Mesenchymal stem cell (in vitro differentiated cells and primary cell): ENCODE measurements at regions not wholly inside any gene's neighbourhood (a gene's known extent, or its start where the extent isn't known, plus 50 kb on each side); places are given as distances from the start of the nearest gene placed in this dataset.

ENCODE experiments used
- DNase-seq: peaks from one replicate; pipeline ENCODE4 v3.0.0-alpha.2; 2013
- H2AFZ ChIP-seq: one replicate; pipeline ENCODE4 v1.6.1; 2013; ENCODE audit warnings: low read depth, mild to moderate bottlenecking, control low read depth, inconsistent platforms, low read length, moderate library complexity
- H2AK5ac ChIP-seq: 2 replicates; pipeline ENCODE4 v1.6.1; 2013; ENCODE audit warnings: low read length, moderate library complexity, mild to moderate bottlenecking, inconsistent platforms; ENCODE audit not compliant: severe bottlenecking
- H2BK120ac ChIP-seq: one replicate; pipeline ENCODE4 v1.6.1; 2013; ENCODE audit warnings: low read depth, mild to moderate bottlenecking, inconsistent platforms, low read length, moderate library complexity
- H2BK12ac ChIP-seq, 2 experiments: one replicate each; pipeline ENCODE4 v1.6.1; 2013; ENCODE audit warnings: inconsistent platforms in 2 of 2, low read length in 2 of 2, mild to moderate bottlenecking in 2 of 2, moderate library complexity in 2 of 2, control low read depth in 1 of 2
- H2BK15ac ChIP-seq: one replicate; pipeline ENCODE4 v1.6.1; 2013; ENCODE audit warnings: mild to moderate bottlenecking, low read depth, inconsistent platforms; ENCODE audit not compliant: poor library complexity, severe bottlenecking
- H2BK5ac ChIP-seq: 2 replicates; pipeline ENCODE4 v1.6.1; 2013; ENCODE audit warnings: low read depth, mild to moderate bottlenecking, low read length, control low read depth, inconsistent platforms; ENCODE audit not compliant: poor library complexity, severe bottlenecking
- H3K14ac ChIP-seq, 2 experiments: one replicate each; pipeline ENCODE4 v1.6.1; 2013; ENCODE audit warnings: inconsistent platforms in 2 of 2, low read length in 2 of 2, control low read depth in 1 of 2, mild to moderate bottlenecking in 1 of 2, moderate library complexity in 1 of 2
- H3K18ac ChIP-seq, 2 experiments: one replicate each; pipeline ENCODE4 v1.6.1; 2013; ENCODE audit warnings: inconsistent platforms in 2 of 2, low read length in 2 of 2, control low read depth in 1 of 2, low read depth in 1 of 2, mild to moderate bottlenecking in 1 of 2
- H3K23ac ChIP-seq, 2 experiments: one replicate each; pipeline ENCODE4 v1.6.1; 2013; ENCODE audit warnings: inconsistent platforms in 2 of 2, low read length in 2 of 2, mild to moderate bottlenecking in 2 of 2, moderate library complexity in 2 of 2, control low read depth in 1 of 2
- H3K27ac ChIP-seq: 2 replicates; pipeline ENCODE4 v1.5.1; 2013; ENCODE audit warnings: mild to moderate bottlenecking, moderate library complexity, low read length, control low read depth, inconsistent platforms; ENCODE audit not compliant: poor library complexity, severe bottlenecking
- H3K27me3 ChIP-seq, 2 experiments: 2 replicates each; pipeline versions ENCODE4 v1.6.1 to v1.7.0; 2013; ENCODE audit warnings: low read length in 2 of 2, mild to moderate bottlenecking in 2 of 2, moderate library complexity in 2 of 2, control low read depth in 1 of 2, inconsistent platforms in 1 of 2; ENCODE audit not compliant: control insufficient read depth in 1 of 2, insufficient read depth in 1 of 2
- H3K36me3 ChIP-seq, 2 experiments: 2 replicates each; pipeline versions ENCODE4 v1.6.1 to v1.7.0; 2013; ENCODE audit warnings: low read length in 2 of 2, control low read depth in 1 of 2, inconsistent platforms in 1 of 2, low read depth in 1 of 2, mild to moderate bottlenecking in 1 of 2; ENCODE audit not compliant: insufficient read depth in 2 of 2, control insufficient read depth in 1 of 2
- H3K4ac ChIP-seq, 2 experiments: one replicate each; pipeline ENCODE4 v1.6.1; 2013; ENCODE audit warnings: inconsistent platforms in 2 of 2, low read length in 2 of 2, mild to moderate bottlenecking in 2 of 2, moderate library complexity in 2 of 2, control low read depth in 1 of 2, low read depth in 1 of 2
- H3K4me1 ChIP-seq: 2 replicates; pipeline ENCODE4 v1.6.1; 2013; ENCODE audit warnings: low read depth, low read length, control low read depth; ENCODE audit not compliant: control insufficient read depth, insufficient read depth
- H3K4me2 ChIP-seq: 2 replicates; pipeline ENCODE4 v1.6.1; 2013; ENCODE audit warnings: low read length, mild to moderate bottlenecking, inconsistent platforms; ENCODE audit not compliant: poor library complexity, severe bottlenecking
- H3K4me3 ChIP-seq, 2 experiments: 2 replicates each; pipeline versions ENCODE4 v1.5.1 to v1.7.0; 2013; ENCODE audit warnings: low read length in 2 of 2, mild to moderate bottlenecking in 2 of 2, control low read depth in 1 of 2, low read depth in 1 of 2; ENCODE audit not compliant: insufficient read depth in 1 of 2
- H3K79me1 ChIP-seq: replicated peaks from 2 replicates; pipeline ENCODE4 v1.6.1; 2013; ENCODE audit warnings: mild to moderate bottlenecking, control low read depth, low read length, inconsistent platforms; ENCODE audit not compliant: poor library complexity, severe bottlenecking
- H3K9ac ChIP-seq: 2 replicates; pipeline ENCODE4 v1.7.0; 2013; ENCODE audit warnings: mild to moderate bottlenecking, low read length, moderate library complexity
- H3K9me3 ChIP-seq: 2 replicates; pipeline ENCODE4 v1.7.0; 2013; ENCODE audit warnings: mild to moderate bottlenecking, low read length; ENCODE audit not compliant: control insufficient read depth
- H4K8ac ChIP-seq: one replicate; pipeline ENCODE4 v1.6.1; 2013; ENCODE audit warnings: inconsistent platforms, mild to moderate bottlenecking, low read length, moderate library complexity
- H4K91ac ChIP-seq: one replicate; pipeline ENCODE4 v1.6.1; 2013; ENCODE audit warnings: mild to moderate bottlenecking, low read length, inconsistent platforms
- WGBS: methylation state at CpG from one replicate; pipeline ENCODE4 v1.1.7; 2013; ENCODE audit warnings: mixed read lengths; 5-methylcytosine and 5-hydroxymethylcytosine counted together

GRCh38 chr10:57917019-57917418 lies 350.7 kb downstream of the IPMK start:
- H3K9ac ChIP-seq, result no peak overlapping the region
- no peak overlapping the region for H3K27ac ChIP-seq
- H3K27me3 ChIP-seq, result no peaks in the 10 kb centered on the region
- DNase-seq, result no peak
- H2AFZ ChIP-seq, result no peak overlapping the region
- H3K23ac ChIP-seq, result no peak overlapping the region
- no peaks in the 10 kb centered on the region for H3K79me1 ChIP-seq
- H2AK5ac ChIP-seq, result no peak overlapping the region
- H3K4me2 ChIP-seq, result no peak overlapping the region
- H2BK120ac ChIP-seq, result no peak overlapping the region
- no peak overlapping the region for H2BK15ac ChIP-seq
- H3K36me3 ChIP-seq, result no peaks in the 10 kb centered on the region
- H4K8ac ChIP-seq, result no peak overlapping the region
- no peak overlapping the region for H3K4me3 ChIP-seq
- H3K18ac ChIP-seq, result no peak overlapping the region
- no peaks in the 10 kb centered on the region for H3K4me1 ChIP-seq
- H3K4ac ChIP-seq, result no peak overlapping the region
- no peak overlapping the region for H4K91ac ChIP-seq
- no peak overlapping the region for H3K14ac ChIP-seq
- H2BK12ac ChIP-seq, result no peak overlapping the region
- no peaks in the 10 kb centered on the region for H3K9me3 ChIP-seq
- H2BK5ac ChIP-seq, result no peak overlapping the region

DNA sequence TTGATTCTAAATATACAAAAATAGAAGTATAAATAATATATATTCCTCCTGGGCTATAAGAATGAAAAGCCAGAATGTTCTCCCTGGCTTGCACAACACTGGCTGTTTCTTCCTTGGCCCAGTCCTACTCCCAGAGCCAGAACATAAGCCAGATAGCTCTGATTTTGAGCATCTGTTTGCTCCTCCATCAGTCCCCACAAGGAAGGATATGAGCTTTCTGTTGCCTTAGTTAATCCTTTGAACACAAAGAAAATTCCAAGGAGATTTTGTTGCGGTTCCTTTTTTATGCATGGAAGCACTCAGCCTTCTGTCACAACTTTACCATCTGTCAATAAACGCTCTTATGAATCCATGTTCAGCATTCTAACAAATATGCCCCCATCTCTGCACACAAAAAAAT lies 361.8 kb downstream of the IPMK start:
- H3K18ac ChIP-seq, result no peak overlapping the region
- no peak overlapping the region for H3K4me3 ChIP-seq
- WGBS, result 83% methylated on average over 2 of the region's 2 CpGs
- no peak overlapping the region for H3K23ac ChIP-seq
- H2BK15ac ChIP-seq, result no peak overlapping the region
- no peaks in the 10 kb centered on the region for H3K79me1 ChIP-seq
- H2BK120ac ChIP-seq, result no peak overlapping the region
- no peak overlapping the region for H3K4ac ChIP-seq
- no peak overlapping the region for H4K91ac ChIP-seq
- no peak overlapping the region for H3K9ac ChIP-seq
- no peak overlapping the region for H2AK5ac ChIP-seq
- no peak overlapping the region for H2BK12ac ChIP-seq
- H3K27ac ChIP-seq, result no peak overlapping the region
- no peak overlapping the region for H3K14ac ChIP-seq
- no peak overlapping the region for H2AFZ ChIP-seq
- no peak for DNase-seq
- no peaks in the 10 kb centered on the region for H3K4me1 ChIP-seq
- no peaks in the 10 kb centered on the region for H3K36me3 ChIP-seq
- no peak overlapping the region for H3K4me2 ChIP-seq
- no peak overlapping the region for H4K8ac ChIP-seq
- H3K9me3 ChIP-seq, result no peaks in the 10 kb centered on the region
- H3K27me3 ChIP-seq, result no peaks in the 10 kb centered on the region
- H2BK5ac ChIP-seq, result no peak overlapping the region

- no CpG with 5 or more reads among the region's 2 CpGs for WGBS
- Histone ChIP-seq H2AFZ (no peak overlapping the region), H3K18ac (no peak overlapping the region), H4K8ac (no peak overlapping the region), H3K9me3 (no peaks in the 10 kb centered on the region), H2BK12ac (no peak overlapping the region), H4K91ac (no peak overlapping the region), H3K14ac (no peak overlapping the region), H3K23ac (no peak overlapping the region), H3K4me2 (no peak overlapping the region), H2BK15ac (no peak overlapping the region), H3K4me3 (no peak overlapping the region), H3K27me3 (no peaks in the 10 kb centered on the region), H3K4ac (no peak overlapping the region), H3K9ac (no peak overlapping the region), H3K79me1 (no peaks in the 10 kb centered on the region), H2BK120ac (no peak overlapping the region), H3K27ac (no peak overlapping the region), H2AK5ac (no peak overlapping the region), H3K36me3 (no peaks in the 10 kb centered on the region), H2BK5ac (no peak overlapping the region), H3K4me1 (no peaks in the 10 kb centered on the region)
- DNase-seq, result no peak
These were observed 362.7 kb downstream of the IPMK start for GRCh38 chr10:57905010-57905409.

- no peak overlapping the region for H2AK5ac ChIP-seq
- H3K36me3 ChIP-seq, result no peaks in the 10 kb centered on the region
- no peak overlapping the region for H3K4me2 ChIP-seq
- H3K27me3 ChIP-seq, result no peaks in the 10 kb centered on the region
- H2BK12ac ChIP-seq, result no peak overlapping the region
- H2BK5ac ChIP-seq, result no peak overlapping the region
- no peak for DNase-seq
- H3K9ac ChIP-seq, result no peak overlapping the region
- no peak overlapping the region for H3K18ac ChIP-seq
- no peak overlapping the region for H3K4ac ChIP-seq
- H3K27ac ChIP-seq, result no peak overlapping the region
- H2AFZ ChIP-seq, result no peak overlapping the region
- H4K8ac ChIP-seq, result no peak overlapping the region
- no peak overlapping the region for H2BK120ac ChIP-seq
- H4K91ac ChIP-seq, result no peak overlapping the region
- WGBS, result 70% methylated on average over 4 of the region's 4 CpGs
- no peaks in the 10 kb centered on the region for H3K9me3 ChIP-seq
- H3K4me3 ChIP-seq, result no peak overlapping the region
- no peaks in the 10 kb centered on the region for H3K4me1 ChIP-seq
- H3K14ac ChIP-seq, result no peak overlapping the region
- no peak overlapping the region for H3K23ac ChIP-seq
- H3K79me1 ChIP-seq, result no peaks in the 10 kb centered on the region
- no peak overlapping the region for H2BK15ac ChIP-seq
These were observed 369.5 kb downstream of the IPMK start for GRCh38 chr10:57898231-57898630.
